ENCODE measurements at regions not wholly inside any gene's neighbourhood (a gene's known extent, or its start where the extent isn't known, plus 50 kb on each side); places are given as distances from the start of the nearest gene placed in this dataset.

DNA sequence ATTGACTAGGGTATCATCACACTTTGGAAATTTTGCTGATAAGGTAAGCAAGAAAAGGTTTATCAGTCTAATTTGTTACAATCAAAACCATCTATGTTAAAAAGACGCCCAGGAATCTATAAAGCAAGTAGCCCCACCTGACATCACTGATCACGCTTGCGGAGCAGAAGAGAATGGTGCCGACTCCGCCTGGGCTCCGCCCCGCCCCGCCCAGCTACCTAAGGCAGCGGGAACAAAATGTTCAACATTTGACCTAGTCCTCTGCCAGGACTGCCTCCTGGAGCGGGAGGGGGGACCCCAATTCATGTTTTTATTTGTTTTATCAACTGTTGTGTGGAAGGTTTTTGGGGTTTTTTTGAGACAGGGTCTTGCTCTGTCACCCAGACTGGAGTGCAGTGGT lies 520.5 kb downstream of the PREX1 start:
- Histone ChIP-seq H3K4me2 (ENCODE audit: low read depth, low read length) (no peak overlapping the region), H3K9me3 (ENCODE audit: low read length) (no peaks in the 10 kb centered on the region), H3K79me2 (ENCODE audit: insufficient read depth, low read length) (no peaks in the 10 kb centered on the region), H3K4me3 (replicated peaks in 1 of 3; ENCODE audit: insufficient read depth in 1 of 3, low read depth in 2 of 3, low read length in 3 of 3) (no peak overlapping the region), H3K36me3 (replicated peaks in 1 of 2; ENCODE audit: control insufficient read depth in 1 of 2, insufficient read depth in 2 of 2, low read length in 2 of 2) (no peaks in the 10 kb centered on the region), H3K4me1 (ENCODE audit: insufficient read depth, low read length) (no peaks in the 10 kb centered on the region), H2AFZ (ENCODE audit: low read length) (no peak overlapping the region), H3K9ac (ENCODE audit: insufficient read depth, low read depth, low read length) (no peak overlapping the region), H3K27me3 (ENCODE audit: control insufficient read depth in 1 of 2, insufficient read depth in 2 of 2, low read length in 2 of 2) (peaks cover 7 to 8% of the 10 kb centered on the region in 2 experiments; a peak in 3 of 5 replicates), H4K20me1 (ENCODE audit: insufficient read depth, low read length) (no peaks in the 10 kb centered on the region), H3K27ac (ENCODE audit: extremely low read length, insufficient read depth, low read length) (no peak overlapping the region)
- POLR2A ChIA-PET, result interaction anchor here (0.7 kb wide), 1 partner anchor 34 kb away, joined by 3 read pairs; no protein-coding TSS in a partner anchor
- CTCF ChIA-PET (ENCODE audit: low intra/inter-chr PET ratio, low total read pairs), result no interaction called here
- in situ Hi-C loops (cut with HindIII; ENCODE audit: extremely low pct_ligation_motif_present, low pct_unique_long_range_greater_than_20kb), result no loop called here
- BruUV-seq (replicated peaks), result no TSS peak
- intact Hi-C loops (cut with micrococcal nuclease; ENCODE audit: unreplicated experiment), result no loop called here
- 28% methylated on average over 10 of the region's 10 CpGs for WGBS (ENCODE audit: low lambda C conversion rate)
- ATAC-seq (no peak), FAIRE-seq (no peak), DNase-seq (ENCODE audit: low spot score) (no peak)
- no peak for TF ChIP-seq SRSF4 (IDR thresholded peaks at IDR 0.05; ENCODE audit: low read depth, low read length, poor library complexity, severe bottlenecking)
- no peak for TF ChIP-seq FOXC1 (CRISPR knock-in tag; IDR thresholded peaks at IDR 0.05; ENCODE audit: borderline replicate concordance)
- no peak for TF ChIP-seq SP4 (CRISPR knock-in tag; IDR thresholded peaks at IDR 0.05)
- no peak for TF ChIP-seq ZNF329 (CRISPR knock-in tag; IDR thresholded peaks at IDR 0.05; ENCODE audit: low read depth)
- no peak for TF ChIP-seq KDM6A (CRISPR knock-in tag; IDR thresholded peaks at IDR 0.05; ENCODE audit: low read depth)
- no peak for TF ChIP-seq ZNF441 (CRISPR knock-in tag; IDR thresholded peaks at IDR 0.05; ENCODE audit: borderline replicate concordance)
- TF ChIP-seq ZNF766 (CRISPR knock-in tag; IDR thresholded peaks at IDR 0.05; ENCODE audit: borderline replicate concordance), result no peak
- no peak for TF ChIP-seq ZNF512 (CRISPR knock-in tag; IDR thresholded peaks at IDR 0.05)
- no peak for TF ChIP-seq HOMEZ (CRISPR knock-in tag; IDR thresholded peaks at IDR 0.05; ENCODE audit: low read depth)
- TF ChIP-seq NFYC (CRISPR knock-in tag; IDR thresholded peaks at IDR 0.05), result no peak
- TF ChIP-seq ZFP36L1 (CRISPR knock-in tag; IDR thresholded peaks at IDR 0.05), result no peak
- no peak for TF ChIP-seq ZNF224 (CRISPR knock-in tag; IDR thresholded peaks at IDR 0.05)
- TF ChIP-seq SP2 (CRISPR knock-in tag; IDR thresholded peaks at IDR 0.05), result no peak
- no peak for TF ChIP-seq RORA (CRISPR knock-in tag; IDR thresholded peaks at IDR 0.05)
- TF ChIP-seq REST (IDR thresholded peaks at IDR 0.05; ENCODE audit: borderline replicate concordance in 1 of 2, low read depth in 1 of 2, low read length in 2 of 2), result no peak
- TF ChIP-seq ZNF280B (CRISPR knock-in tag; IDR thresholded peaks at IDR 0.05; ENCODE audit: borderline replicate concordance), result no peak
- no peak for TF ChIP-seq ARID2 (CRISPR knock-in tag; IDR thresholded peaks at IDR 0.05; ENCODE audit: borderline replicate concordance)
